Neural crest cell (in vitro differentiated cells): ENCODE measurements at regions not wholly inside any gene's neighbourhood (a gene's known extent, or its start where the extent isn't known, plus 50 kb on each side); places are given as distances from the start of the nearest gene placed in this dataset.

Experiments
- DNase-seq: peaks from one replicate; pipeline ENCODE4 v3.0.0; 2021; ENCODE audit warnings: low read depth, mixed read lengths, low spot score
- H3K27ac Mint-ChIP-seq: one replicate; pipeline ENCODE4 v1.8.0; 2021; ENCODE audit warnings: mild to moderate bottlenecking, mixed read lengths; ENCODE audit not compliant: unreplicated experiment
- H3K27me3 Mint-ChIP-seq: 2 replicates; pipeline ENCODE4 v1.8.0; 2021; ENCODE audit warnings: low read depth, mild to moderate bottlenecking, mixed read lengths
- H3K36me3 Mint-ChIP-seq: 2 replicates; pipeline ENCODE4 v1.8.0; 2021; ENCODE audit warnings: low read depth, mild to moderate bottlenecking, mixed read lengths
- H3K4me1 Mint-ChIP-seq: 2 replicates; pipeline ENCODE4 v1.8.0; 2021; ENCODE audit warnings: mixed read lengths
- H3K4me3 Mint-ChIP-seq: one replicate; pipeline ENCODE4 v1.8.0; 2021; ENCODE audit warnings: mild to moderate bottlenecking, mixed read lengths
- H3K9me3 Mint-ChIP-seq: 2 replicates; pipeline ENCODE4 v1.8.0; 2021; ENCODE audit warnings: mixed read lengths
- TF ChIP-seq, protein P1 (sequence below): fragments of 200-600 bp; sonication (generic); conservative IDR thresholded peaks from 2 replicates; pipeline ENCODE4 v1.5.0; 2021; ENCODE audit warnings: antibody characterized with exemption, mild to moderate bottlenecking

DNA sequence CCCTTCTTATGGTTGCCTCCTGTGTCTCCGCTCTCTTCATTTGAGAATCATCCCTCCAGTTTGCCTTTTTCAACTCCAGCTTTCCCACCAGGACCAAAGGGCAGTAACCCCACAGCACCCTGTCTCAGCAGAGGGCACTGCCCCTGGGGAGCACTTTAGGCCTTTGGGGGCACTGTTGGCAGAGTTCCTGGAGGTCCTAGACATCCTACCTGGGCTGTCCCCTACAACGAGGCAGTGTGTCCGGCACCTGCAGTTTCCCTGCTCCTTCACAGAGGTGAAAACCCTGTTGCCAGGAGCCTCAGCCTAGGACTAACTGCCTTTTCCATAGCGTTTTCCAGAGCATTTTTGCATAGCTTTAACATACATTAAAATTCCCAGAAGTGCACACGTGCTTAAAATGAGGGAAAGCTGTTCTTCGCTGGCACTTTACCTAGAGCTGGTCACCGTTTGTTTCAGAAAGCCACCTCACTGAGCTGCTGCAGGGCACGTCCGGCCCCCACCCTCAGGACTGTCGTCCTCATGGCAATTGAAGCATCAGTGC lies 234.9 kb downstream of the TEX29 start:
- peaks cover 4% of the 10 kb centered on the region for H3K27me3 Mint-ChIP-seq
- H3K4me1 Mint-ChIP-seq: no peaks in the 10 kb centered on the region
- no peak overlapping the region for H3K27ac Mint-ChIP-seq
- H3K4me3 Mint-ChIP-seq: no peak overlapping the region
- no peaks in the 10 kb centered on the region for H3K36me3 Mint-ChIP-seq
- TF ChIP-seq, protein P1, sequence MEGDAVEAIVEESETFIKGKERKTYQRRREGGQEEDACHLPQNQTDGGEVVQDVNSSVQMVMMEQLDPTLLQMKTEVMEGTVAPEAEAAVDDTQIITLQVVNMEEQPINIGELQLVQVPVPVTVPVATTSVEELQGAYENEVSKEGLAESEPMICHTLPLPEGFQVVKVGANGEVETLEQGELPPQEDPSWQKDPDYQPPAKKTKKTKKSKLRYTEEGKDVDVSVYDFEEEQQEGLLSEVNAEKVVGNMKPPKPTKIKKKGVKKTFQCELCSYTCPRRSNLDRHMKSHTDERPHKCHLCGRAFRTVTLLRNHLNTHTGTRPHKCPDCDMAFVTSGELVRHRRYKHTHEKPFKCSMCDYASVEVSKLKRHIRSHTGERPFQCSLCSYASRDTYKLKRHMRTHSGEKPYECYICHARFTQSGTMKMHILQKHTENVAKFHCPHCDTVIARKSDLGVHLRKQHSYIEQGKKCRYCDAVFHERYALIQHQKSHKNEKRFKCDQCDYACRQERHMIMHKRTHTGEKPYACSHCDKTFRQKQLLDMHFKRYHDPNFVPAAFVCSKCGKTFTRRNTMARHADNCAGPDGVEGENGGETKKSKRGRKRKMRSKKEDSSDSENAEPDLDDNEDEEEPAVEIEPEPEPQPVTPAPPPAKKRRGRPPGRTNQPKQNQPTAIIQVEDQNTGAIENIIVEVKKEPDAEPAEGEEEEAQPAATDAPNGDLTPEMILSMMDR: no peak
- H3K9me3 Mint-ChIP-seq: peaks cover under 1% of the 10 kb centered on the region
- no peak for DNase-seq

DNA sequence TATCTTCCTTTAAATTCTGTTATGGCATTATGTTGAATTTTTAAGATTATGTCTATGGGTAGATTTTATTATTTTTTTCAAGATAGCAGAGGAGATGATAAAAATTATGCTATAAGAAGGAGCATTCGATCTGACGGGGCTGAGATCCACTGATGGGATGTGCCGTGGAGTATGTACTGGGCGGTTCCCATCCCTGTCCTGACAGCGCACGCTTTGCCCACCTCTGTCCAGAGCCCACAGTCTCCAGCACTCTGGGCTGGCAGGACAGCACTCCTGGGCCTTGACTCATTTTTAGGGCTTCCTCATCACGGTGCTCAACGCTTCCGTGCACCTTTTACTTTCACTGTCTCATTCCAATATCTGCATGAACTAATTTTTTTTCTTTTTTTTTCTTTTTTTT lies 235.5 kb downstream of the TEX29 start:
- peaks cover 2% of the 10 kb centered on the region for H3K27me3 Mint-ChIP-seq
- no peaks in the 10 kb centered on the region for H3K4me1 Mint-ChIP-seq
- no peaks in the 10 kb centered on the region for H3K9me3 Mint-ChIP-seq
- no peaks in the 10 kb centered on the region for H3K36me3 Mint-ChIP-seq
- TF ChIP-seq, protein P1: no peak
- no peak overlapping the region for H3K27ac Mint-ChIP-seq
- no peak overlapping the region for H3K4me3 Mint-ChIP-seq
- DNase-seq: no peak

DNA sequence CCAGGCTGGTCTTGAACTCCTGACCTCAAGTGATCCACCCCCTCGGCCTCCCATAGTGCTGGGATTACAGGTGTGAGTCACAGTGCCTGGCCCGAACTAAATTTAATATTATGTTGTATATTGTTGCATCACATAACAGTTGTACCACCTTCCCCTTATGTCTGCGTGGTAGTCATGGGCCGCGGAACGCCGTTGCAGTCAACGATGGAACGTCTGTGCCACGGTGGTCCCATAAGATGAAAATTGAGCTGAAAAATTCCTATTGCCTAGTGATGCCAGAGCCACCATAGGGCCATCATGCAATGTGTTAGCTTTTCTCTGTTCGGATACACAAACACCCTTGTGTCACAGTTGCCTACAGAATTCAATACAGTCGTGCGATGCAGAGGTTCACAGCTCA lies 236.1 kb downstream of the TEX29 start:
- no peaks in the 10 kb centered on the region for H3K36me3 Mint-ChIP-seq
- no peaks in the 10 kb centered on the region for H3K9me3 Mint-ChIP-seq
- H3K27me3 Mint-ChIP-seq: peaks cover 2% of the 10 kb centered on the region
- TF ChIP-seq, protein P1: no peak
- DNase-seq: no peak
- peaks cover 5% of the 10 kb centered on the region for H3K4me1 Mint-ChIP-seq
- no peak overlapping the region for H3K4me3 Mint-ChIP-seq
- H3K27ac Mint-ChIP-seq: no peak overlapping the region

DNA sequence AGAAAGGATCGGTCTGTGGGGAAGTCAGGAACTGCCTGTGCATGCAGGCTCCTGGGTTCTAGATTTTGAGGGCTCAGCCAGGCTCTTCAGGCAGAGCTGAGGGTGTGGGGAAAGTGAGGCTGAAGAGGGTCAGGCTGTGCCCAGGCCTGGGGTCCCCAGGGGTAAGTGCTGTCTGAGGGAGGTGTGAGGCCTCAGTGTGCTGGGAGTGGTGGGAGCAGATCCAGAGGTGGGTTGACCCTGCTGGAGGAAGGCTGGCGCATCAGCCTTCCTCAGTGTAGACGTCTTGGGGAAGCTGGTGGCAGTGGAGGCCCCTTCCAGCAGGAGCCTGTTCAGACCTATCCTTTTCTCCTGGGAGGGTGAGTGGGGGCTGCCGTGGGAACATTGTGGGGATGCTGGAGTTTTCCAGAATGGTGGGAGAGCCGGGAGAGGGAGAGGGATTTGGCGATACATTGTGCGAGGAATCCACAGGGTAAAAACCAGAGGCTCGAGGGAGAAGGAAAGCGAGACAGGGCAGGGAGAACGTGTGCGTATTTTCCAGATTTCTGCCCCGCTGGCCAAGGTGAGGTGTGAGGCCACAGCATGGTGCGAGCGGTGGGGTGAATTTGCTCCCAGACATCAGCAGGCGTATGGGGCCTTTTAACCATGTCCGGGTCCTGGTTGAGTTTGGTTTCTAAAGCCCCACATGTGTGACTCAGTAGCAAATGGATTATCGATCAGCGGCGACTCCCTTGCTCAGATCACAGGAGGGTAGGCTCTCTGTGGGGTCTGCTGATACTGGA lies 237.7 kb downstream of the TEX29 start:
- no peak for DNase-seq
- Mint-ChIP-seq H3K9me3 (no peaks in the 10 kb centered on the region), H3K36me3 (no peaks in the 10 kb centered on the region), H3K27ac (no peak overlapping the region), H3K4me3 (no peak overlapping the region), H3K4me1 (peaks cover 9% of the 10 kb centered on the region), H3K27me3 (peaks cover 2% of the 10 kb centered on the region)
- TF ChIP-seq, protein P1: no peak

DNA sequence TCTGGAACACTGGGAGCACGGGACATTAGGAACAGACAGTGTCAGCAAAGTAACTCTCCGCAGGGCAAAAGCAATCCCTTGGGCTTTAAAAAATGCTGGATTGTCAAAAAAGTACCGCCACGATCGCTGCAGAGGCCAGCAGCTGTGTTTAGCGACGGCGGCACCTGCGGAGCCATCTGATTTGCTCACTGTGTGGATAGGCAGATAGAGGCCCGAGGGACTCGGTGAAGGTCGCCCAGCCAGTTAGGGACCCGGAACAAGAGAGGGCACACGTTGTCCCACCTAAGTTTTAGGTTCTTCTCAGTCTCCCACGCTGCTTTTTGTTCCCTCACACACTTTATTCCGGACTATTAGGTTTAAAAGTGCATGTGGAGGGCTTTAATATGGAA lies 238.3 kb downstream of the TEX29 start:
- DNase-seq: no peak
- no peaks in the 10 kb centered on the region for H3K36me3 Mint-ChIP-seq
- H3K27ac Mint-ChIP-seq: peak overlapping the region; percentile 60
- H3K27me3 Mint-ChIP-seq: peaks cover 2% of the 10 kb centered on the region
- H3K4me1 Mint-ChIP-seq: peaks cover 9% of the 10 kb centered on the region
- H3K4me3 Mint-ChIP-seq: no peak overlapping the region
- H3K9me3 Mint-ChIP-seq: no peaks in the 10 kb centered on the region
- TF ChIP-seq, protein P1: no peak
